ENCODE measurements at regions not wholly inside any gene's neighbourhood (a gene's known extent, or its start where the extent isn't known, plus 50 kb on each side); places are given as distances from the start of the nearest gene placed in this dataset.

DNA sequence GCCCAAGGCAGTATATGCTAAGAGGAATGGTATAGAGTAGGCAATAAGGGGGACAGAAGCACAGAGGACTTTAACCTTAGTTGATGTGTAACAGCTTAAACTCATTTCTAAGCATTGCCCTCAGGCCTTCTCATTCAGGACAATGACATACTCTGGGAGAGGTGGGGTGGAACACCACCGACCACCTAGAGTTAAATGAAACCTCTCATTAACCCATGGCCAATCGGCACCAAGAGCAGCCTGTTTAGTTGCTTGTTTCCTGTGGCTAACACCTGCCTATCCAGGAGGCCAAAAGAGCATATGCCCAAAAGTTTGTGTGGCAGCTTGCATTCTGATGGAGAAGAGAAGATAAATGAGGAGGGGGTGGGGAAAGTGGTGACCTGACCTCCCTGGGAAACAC is 50.0 kb downstream of the PABIR2 start:
- Histone ChIP-seq H3K18ac (ENCODE audit: insufficient read length, low read depth, low read length) (no peak overlapping the region), H3K14ac (ENCODE audit: insufficient read depth, low read length) (no peak overlapping the region), H2BK120ac (ENCODE audit: low read depth, low read length, poor library complexity, severe bottlenecking) (no peak overlapping the region), H3K23me2 (ENCODE audit: insufficient read length, low read depth, low read length, poor library complexity, severe bottlenecking) (no peaks in the 10 kb centered on the region), H4K5ac (ENCODE audit: insufficient read length, low read depth, low read length) (no peak overlapping the region), H2AFZ (ENCODE audit: low read length) (no peak overlapping the region), H3K27ac (ENCODE audit: insufficient read length, low read depth, low read length) (no peak overlapping the region), H3K4ac (ENCODE audit: low read depth, low read length) (no peak overlapping the region), H3K4me1 (ENCODE audit: insufficient read depth, low read length) (no peaks in the 10 kb centered on the region), H4K20me1 (ENCODE audit: control insufficient read depth, insufficient read depth, insufficient read length) (no peaks in the 10 kb centered on the region), H4K8ac (replicated peaks; ENCODE audit: insufficient read length, low read depth, low read length) (no peak overlapping the region), H3T11ph (ENCODE audit: low read length) (no peak overlapping the region), H3K27me3 (ENCODE audit: insufficient read depth, low read length) (no peaks in the 10 kb centered on the region), H3K9ac (ENCODE audit: extremely low read depth, insufficient read length, low read length) (no peak overlapping the region), H3K79me1 (ENCODE audit: insufficient read depth, low read depth, low read length, poor library complexity, severe bottlenecking) (no peaks in the 10 kb centered on the region), H3K79me2 (ENCODE audit: insufficient read depth, low read length) (no peaks in the 10 kb centered on the region), H2BK12ac (ENCODE audit: insufficient read length, low read depth, low read length) (no peak overlapping the region), H4K91ac (ENCODE audit: insufficient read length, low read depth, low read length) (no peak overlapping the region), H3K4me2 (ENCODE audit: insufficient read depth, insufficient read length, low read length) (no peak overlapping the region), H2AK5ac (ENCODE audit: insufficient read length, low read length) (no peak overlapping the region), H3K9me3 (ENCODE audit: control insufficient read depth, low read depth, low read length) (no peaks in the 10 kb centered on the region), H2BK20ac (ENCODE audit: low read depth, low read length, poor library complexity, severe bottlenecking) (no peak overlapping the region), H2BK15ac (ENCODE audit: low read depth, low read length) (no peak overlapping the region), H3K23ac (ENCODE audit: insufficient read length, low read depth, low read length) (no peak overlapping the region), H3K56ac (ENCODE audit: insufficient read length, low read depth, low read length) (no peak overlapping the region), H2BK5ac (ENCODE audit: insufficient read length, low read length) (no peak overlapping the region)
- no peak for DNase-seq
- Mint-ChIP-seq H3K9me3 (peaks cover 2 to 69% of the 10 kb centered on the region in 2 experiments; a peak in 4 of 5 replicates), H3K4me3 (no peak overlapping the region), H3K36me3 (ENCODE audit: insufficient read depth in 1 of 3, low read depth in 3 of 3) (peaks cover 0 to 2% (median 0%) of the 10 kb centered on the region in 3 experiments; a peak in 2 of 7 replicates), H3K4me1 (peaks cover 7 to 9% of the 10 kb centered on the region in 2 experiments), H3K27me3 (ENCODE audit: low read depth) (peaks cover 4% of the 10 kb centered on the region), H3K27ac (no peak overlapping the region)
- no CpG with 5 or more reads among the region's 2 CpGs for WGBS (ENCODE audit: extremely low coverage, insufficient read length, low lambda C conversion rate)
- TF ChIP-seq, protein P1, sequence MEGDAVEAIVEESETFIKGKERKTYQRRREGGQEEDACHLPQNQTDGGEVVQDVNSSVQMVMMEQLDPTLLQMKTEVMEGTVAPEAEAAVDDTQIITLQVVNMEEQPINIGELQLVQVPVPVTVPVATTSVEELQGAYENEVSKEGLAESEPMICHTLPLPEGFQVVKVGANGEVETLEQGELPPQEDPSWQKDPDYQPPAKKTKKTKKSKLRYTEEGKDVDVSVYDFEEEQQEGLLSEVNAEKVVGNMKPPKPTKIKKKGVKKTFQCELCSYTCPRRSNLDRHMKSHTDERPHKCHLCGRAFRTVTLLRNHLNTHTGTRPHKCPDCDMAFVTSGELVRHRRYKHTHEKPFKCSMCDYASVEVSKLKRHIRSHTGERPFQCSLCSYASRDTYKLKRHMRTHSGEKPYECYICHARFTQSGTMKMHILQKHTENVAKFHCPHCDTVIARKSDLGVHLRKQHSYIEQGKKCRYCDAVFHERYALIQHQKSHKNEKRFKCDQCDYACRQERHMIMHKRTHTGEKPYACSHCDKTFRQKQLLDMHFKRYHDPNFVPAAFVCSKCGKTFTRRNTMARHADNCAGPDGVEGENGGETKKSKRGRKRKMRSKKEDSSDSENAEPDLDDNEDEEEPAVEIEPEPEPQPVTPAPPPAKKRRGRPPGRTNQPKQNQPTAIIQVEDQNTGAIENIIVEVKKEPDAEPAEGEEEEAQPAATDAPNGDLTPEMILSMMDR (conservative IDR thresholded peaks at IDR 0.05), result no peak

Measured in H9 (cell line).